Omental fat pad (tissue), 3 donors: ENCODE measurements at regions not wholly inside any gene's neighbourhood (a gene's known extent, or its start where the extent isn't known, plus 50 kb on each side); places are given as distances from the start of the nearest gene placed in this dataset.

ENCODE experiments used
- ATAC-seq: fragments of 150-250 bp; one replicate; pipeline ENCODE4 v1.9.1; 2016; ENCODE audit warnings: mild to moderate bottlenecking, moderate library complexity; ENCODE audit not compliant: low FRiP score
- DNase-seq: peaks from one replicate; pipeline ENCODE4 v3.0.0-alpha.2; 2019; ENCODE audit warnings: low spot score
- CTCF ChIP-seq, 3 donors: fragments of 450-650 bp; IDR thresholded peaks; one replicate each; pipeline ENCODE4 v1.5.1; 2016 to 2017; ENCODE audit warnings: antibody characterized with exemption in 3 of 3, mild to moderate bottlenecking in 3 of 3, moderate library complexity in 2 of 3

GRCh38 chr14:53346988-53347387 lies 193.9 kb upstream of the DDHD1 start:
- ATAC-seq: no peak
- no peak for DNase-seq
- TF ChIP-seq CTCF (IDR thresholded peaks at IDR 0.05): no peak

- ATAC-seq (no peak), DNase-seq (no peak)
- no peak for TF ChIP-seq CTCF (IDR thresholded peaks at IDR 0.05)
Observed at GRCh38 chr14:53341324-53341723, 188.2 kb upstream of the DDHD1 start.

- no peak for TF ChIP-seq CTCF (IDR thresholded peaks at IDR 0.05)
- DNase-seq (no peak), ATAC-seq (no peak)
Observed at GRCh38 chr14:53338192-53338591, 185.1 kb upstream of the DDHD1 start.

- no peak for ATAC-seq
- no peak for DNase-seq
- no peak for TF ChIP-seq CTCF (IDR thresholded peaks at IDR 0.05)
Observed at GRCh38 chr14:53336729-53337128, 183.6 kb upstream of the DDHD1 start.

- TF ChIP-seq CTCF (IDR thresholded peaks at IDR 0.05): no peak
- no peak for ATAC-seq
- no peak for DNase-seq
Observed at GRCh38 chr14:53333809-53334208, 180.7 kb upstream of the DDHD1 start.

GRCh38 chr14:53331921-53332320 lies 178.8 kb upstream of the DDHD1 start:
- no peak for TF ChIP-seq CTCF (IDR thresholded peaks at IDR 0.05)
- ATAC-seq (no peak), DNase-seq (no peak)

- ATAC-seq (no peak), DNase-seq (no peak)
- TF ChIP-seq CTCF (IDR thresholded peaks at IDR 0.05): no peak
Observed at GRCh38 chr14:53331247-53331646, 178.1 kb upstream of the DDHD1 start.
